HG03571 (cell line): ENCODE measurements at regions not wholly inside any gene's neighbourhood (a gene's known extent, or its start where the extent isn't known, plus 50 kb on each side); places are given as distances from the start of the nearest gene placed in this dataset.

Experiments
- ATAC-seq: cut with Tn5 transposase; IDR thresholded peaks from one replicate; pipeline ENCODE4 v1.9.1; 2021; ENCODE audit not compliant: unreplicated experiment

GRCh38 chr10:78756604-78757343 lies 312.0 kb upstream of the ZMIZ1 start:
- no peak for ATAC-seq

- ATAC-seq = no peak
These were observed 311.3 kb upstream of the ZMIZ1 start for GRCh38 chr10:78757344-78757925.

DNA sequence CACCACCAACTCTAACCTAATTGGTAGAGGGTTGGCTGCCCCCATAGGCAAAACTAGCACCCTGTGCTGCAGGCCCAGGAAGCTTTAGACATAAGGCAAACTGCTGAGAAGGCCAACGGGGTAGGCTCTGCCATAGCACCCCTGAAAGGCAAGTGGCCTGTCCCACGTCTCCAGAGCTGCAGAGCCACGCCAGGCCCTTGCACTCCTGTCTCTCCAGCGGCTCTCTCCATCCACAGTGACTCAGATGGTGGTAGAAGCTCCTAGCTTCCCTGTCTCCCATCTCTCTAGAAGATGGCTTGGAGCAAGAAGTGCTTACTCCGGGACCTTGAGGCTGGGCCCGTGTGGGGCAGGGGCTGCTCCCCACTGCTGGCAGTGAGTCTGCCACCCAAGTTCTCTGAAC lies 310.6 kb upstream of the ZMIZ1 start:
- ATAC-seq = no peak

DNA sequence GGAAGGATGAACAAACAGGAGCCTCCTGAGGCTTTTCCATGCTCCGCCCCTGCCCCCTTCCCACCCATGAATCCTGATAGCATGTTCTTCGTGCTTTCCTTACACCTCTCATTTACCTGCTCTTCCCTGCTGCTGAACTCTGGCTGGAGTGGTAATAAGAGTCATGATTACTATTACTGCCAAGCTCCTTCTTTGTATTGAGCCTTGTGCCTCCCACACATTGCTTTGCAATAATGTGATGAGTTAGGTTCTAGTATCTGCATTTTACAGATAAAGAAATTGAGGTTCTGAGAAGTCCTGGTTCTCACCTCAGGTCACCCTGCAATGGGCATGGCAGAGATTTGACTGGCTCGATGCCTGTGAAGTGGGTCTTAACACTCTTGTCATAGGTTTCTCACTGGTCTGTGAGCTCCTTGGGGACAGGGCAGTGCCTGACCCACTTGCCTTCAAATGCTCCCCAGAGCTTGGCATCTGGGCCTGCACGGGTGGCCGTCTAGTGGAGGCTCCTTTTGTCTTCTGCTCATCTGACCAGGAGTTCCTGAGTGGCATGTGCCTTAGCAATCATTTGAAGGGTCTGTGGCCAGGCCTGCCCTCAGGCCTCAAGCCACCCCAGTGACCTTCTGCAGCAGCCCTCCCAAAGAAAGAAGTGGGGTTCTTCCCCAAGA lies 309.2 kb upstream of the ZMIZ1 start:
- ATAC-seq = no peak

GRCh38 chr10:78760463-78761310 lies 308.1 kb upstream of the ZMIZ1 start:
- ATAC-seq = no peak

DNA sequence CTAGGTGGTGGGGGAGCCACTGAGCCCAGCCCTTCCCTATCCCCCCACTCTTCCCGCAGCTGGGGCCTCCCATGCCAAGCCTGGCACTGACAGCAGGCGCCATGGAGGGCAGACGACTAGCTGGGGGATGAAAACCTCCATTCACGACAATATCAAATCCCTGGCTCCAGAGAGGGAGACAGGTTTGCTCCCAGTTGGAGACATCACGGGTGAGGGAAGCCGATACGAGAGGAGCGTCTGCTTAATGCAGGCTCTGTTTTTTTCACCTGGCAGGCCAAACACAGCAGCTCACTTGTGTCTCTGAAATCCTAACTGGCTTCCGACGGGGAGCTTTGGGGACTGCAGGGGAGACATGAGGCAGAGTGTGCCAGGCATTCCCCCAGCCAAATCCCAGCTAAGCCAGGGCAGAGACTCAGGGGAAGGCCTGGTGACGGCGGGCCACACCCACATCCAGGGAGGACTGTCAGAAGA lies 307.4 kb upstream of the ZMIZ1 start:
- no peak for ATAC-seq

DNA sequence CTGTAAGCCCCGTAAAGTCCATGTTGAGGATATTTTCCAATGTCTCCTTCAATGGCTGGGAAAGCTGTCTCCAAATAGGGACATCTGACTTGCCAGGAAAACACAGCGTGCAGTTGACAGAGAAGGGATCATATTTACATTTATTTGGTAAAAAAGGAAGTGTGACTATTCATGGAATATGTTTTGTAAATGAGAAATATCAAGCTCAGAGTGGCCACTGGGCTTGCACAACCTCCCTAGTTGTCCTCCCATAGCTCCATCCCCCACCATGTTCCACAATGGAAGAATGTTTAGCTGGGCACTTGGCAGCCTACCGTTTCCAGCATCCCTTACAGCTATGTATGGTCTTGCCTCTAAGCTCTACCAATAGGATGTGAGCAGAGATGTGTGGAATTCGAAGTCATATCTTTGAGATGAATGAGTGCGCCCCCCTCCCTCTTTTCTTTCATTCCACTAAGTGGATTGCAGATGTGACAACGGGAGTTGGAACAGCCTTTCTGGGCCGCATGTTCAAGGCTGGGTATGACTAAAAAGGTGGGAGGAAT lies 306.6 kb upstream of the ZMIZ1 start:
- no peak for ATAC-seq

- ATAC-seq = no peak
These were observed 305.5 kb upstream of the ZMIZ1 start for GRCh38 chr10:78763234-78763633.

DNA sequence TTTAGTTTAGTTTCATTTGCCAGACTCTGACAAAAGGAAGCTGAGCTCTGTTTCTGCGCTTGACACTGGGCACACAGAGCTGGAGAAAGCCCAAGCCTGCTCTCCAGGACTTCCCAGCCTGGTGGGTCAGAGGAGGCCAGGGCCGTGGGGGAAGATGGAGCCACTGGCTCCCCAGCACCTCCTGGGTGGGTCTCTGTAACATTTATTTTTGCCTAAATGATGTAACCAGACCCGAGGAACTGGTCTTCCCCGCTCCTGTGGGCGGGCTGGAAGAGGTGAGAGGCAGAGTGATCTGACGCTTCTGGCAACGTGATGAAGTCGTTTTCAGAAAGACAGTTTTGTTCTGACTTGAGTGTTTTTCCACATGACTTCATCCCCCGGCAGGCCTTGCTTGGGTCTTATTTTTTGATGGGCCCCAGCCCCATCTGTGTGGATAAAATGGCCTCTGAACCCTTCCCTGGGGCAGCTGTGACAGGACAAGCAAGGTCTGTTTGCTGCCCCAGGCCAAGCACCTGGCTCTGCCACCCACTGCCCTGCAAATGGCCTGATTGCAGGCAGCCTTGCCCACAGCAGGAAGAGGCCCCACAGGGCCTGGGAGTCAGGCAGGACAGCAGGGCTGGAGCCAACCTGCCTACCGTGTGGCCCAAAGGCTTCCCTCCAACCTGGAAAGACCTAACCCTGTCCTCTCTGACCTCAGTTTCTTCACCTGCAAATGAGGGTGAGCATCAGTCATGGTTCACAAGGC lies 304.9 kb upstream of the ZMIZ1 start:
- no peak for ATAC-seq

DNA sequence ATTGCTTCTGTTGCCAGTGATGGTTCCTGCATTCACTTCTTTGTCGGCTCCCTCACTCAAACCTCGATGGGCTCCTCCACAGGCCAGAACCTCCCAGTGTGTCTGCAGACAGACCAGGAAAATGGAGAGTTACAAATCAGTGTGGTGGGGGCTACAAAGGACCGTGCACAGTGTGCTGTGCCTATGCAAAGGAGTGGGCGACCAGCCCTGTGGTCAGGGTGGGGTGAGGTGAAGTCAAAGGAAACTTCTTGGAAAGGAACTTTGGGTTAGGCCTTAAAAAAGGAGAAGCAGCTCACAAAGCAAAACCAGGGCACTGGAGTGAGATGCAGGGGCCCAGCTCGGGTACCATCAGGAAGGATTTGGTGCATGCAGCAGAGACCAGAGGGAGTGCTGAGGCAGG lies 304.3 kb upstream of the ZMIZ1 start:
- no peak for ATAC-seq

DNA sequence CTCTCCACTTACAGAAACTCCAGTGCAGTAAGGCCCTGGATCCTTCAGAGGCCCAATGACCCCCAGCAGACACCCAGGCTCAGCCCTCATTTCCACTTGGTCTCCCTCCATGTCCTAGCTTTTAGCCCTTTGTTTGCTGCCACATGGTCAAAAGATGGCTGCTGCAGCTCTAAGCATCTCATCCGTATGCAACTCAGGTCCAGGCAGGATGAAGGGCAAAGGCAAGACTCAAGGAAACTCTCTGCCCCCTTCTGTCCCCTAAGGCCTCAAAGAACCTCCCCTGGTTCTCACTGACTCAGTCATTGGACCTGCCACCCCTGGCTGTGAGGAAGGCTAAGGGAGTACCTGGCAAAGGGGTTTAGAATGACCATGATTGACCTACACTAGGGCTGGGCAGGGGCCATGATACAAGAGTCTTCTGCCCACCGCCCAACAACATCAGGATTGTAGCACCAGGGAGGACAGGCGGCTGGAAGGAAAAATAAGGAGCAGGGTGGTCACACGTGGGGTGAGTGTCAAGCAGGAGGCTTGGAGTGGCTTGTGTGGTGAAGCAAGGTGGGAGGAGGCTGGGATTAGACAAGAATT lies 303.8 kb upstream of the ZMIZ1 start:
- no peak for ATAC-seq

DNA sequence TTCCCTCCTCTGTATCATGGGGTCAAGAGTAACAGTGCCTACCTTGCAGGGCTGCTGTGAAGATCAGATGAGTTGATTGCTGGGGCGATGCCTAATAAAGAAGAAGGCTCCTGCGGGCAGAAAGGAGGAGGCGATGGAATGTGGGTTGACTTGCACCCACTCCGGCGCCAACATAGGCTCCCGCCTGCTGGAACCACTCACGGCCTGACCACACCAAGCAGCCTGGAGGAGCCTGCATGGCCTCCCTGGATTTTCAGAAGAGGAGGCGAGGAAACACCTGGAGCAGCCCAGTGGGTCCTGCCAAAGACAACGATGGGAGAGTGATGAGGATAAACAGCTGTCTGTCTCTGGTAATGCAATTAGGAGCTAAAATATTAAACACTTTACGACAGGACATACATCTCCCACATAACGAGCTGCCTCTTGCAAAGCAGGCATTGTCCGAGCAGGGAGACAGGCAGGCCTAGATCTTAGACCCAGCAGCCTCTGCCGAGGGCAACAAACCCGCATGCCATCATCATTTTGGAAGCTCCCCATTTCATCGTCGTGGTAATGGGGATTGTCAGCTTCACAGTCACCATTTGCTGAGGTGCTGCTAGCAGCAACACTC lies 302.9 kb upstream of the ZMIZ1 start:
- ATAC-seq = no peak

- no peak for ATAC-seq
These were observed 302.2 kb upstream of the ZMIZ1 start for GRCh38 chr10:78766603-78767002.

DNA sequence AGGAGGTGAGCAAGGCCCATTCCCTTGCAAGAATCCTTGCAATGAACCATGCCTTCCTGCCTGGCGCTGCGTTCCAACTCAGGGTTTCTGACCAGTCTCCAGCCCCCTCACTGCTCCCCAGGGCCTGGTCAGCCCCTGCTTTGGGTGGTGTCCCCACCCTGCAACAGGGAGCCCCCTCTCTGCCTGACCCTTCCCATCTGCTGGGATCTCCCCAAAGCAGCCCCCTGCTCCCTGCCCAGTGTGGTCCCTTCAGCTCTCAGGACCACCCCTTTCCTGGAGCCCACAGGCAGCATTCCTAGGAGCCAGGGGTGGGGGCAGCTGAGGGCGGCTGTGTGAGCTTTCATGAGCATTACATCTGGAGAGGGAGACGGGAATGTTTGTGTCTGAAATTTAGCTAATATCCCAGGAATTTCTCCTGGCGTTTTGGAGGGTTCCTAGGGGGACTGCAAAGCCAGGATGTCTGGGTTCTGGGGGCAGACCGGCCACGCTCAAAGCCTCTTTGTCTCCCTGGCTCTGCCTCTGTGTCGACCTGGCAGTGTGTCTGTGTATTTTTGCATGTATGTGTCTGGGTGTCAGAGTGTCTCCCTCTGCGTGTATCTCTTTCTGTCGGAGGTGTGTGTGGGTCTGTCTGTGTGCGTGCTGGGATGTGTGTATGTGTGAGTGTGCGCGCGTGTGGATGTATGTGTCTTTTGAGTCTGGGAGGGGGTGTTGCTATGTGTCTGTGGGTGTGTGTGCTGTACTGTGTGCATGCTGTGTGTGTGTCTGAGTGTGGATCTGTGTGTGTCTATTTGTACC lies 300.5 kb upstream of the ZMIZ1 start:
- ATAC-seq = no peak

DNA sequence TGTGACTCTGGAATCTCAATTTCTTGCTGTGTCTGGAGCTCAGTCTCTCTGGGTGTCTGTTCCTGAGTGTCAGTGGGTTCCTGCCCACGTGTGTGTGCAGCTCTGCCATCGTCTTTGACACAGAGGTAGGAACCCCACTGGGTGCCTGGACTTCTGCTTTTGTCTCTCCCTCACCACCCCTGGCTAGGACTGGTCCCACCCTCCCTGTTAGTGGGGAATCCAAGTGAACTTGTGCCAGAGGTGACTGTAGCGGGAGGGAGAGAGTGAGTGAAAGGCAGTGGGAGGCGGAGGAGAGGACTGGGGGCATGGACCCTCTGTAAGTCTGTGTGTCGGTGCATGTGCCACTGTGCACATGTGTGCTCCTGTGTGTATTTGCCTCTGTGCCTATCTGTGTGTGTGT lies 299.9 kb upstream of the ZMIZ1 start:
- ATAC-seq = no peak

- no peak for ATAC-seq
These were observed 299.2 kb upstream of the ZMIZ1 start for GRCh38 chr10:78769526-78769925.

DNA sequence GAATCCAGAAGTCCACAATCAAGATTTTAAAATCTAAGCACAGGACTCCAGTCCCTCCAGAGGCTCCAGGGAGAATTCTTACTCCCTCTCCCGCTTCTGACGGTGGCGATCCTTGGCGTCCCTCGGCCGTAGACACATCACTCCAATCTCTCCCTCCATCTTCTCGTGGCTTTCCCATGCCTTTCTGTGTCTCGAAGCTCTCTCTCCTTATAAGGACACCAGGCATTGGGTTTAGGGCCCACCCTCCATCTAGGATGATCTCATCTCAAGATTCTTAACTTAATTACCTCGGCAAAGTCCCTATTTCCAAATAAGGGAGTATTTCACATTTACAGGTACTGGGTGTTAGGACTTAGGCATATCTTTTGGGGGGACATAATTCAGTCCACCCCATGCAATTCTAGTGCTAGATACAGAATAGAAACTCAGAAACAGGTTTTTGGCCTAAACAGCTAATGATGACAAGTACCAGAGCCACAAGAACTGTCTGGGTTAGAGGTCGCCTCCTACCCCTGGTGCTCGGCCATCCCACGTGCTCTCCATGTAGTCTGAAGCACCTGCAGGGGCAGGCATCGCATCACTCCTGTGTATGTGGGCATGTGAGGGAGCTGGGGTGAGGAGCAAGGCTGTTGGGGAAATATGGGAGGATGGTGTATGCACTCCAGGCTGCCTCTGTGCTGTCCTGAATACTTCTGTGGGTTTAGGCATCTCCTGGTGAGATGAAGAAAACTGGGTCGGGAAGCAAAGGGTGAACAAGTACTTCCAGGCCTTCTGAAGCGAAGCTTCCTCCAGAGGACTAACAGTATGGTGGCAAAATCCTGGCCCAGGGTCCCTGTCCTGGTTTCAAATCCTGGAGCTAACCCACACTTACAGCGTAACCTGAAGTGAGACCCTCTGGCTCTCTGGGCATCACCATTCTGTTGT lies 298.3 kb upstream of the ZMIZ1 start:
- no peak for ATAC-seq

DNA sequence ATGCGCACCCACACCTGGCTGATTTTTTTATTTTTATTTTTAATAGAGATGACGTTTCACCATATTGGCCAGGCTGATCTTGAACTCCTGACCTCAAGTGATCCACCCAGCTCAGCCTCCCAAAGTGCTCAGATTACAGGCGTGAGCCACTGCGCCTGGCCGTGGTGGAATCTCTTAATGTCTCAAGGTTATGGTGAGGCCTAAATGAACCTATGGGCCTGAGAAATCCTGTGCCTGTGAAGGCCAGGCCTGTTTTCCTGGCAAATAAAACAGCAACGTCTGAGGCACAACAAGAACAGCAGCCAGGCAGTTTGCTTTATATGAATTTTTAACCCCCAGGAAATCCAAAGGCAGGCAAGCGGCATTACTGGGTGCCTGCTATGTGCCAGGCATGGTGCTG lies 297.5 kb upstream of the ZMIZ1 start:
- no peak for ATAC-seq
